GM21515 (cell line): ENCODE measurements at regions not wholly inside any gene's neighbourhood (a gene's known extent, or its start where the extent isn't known, plus 50 kb on each side); places are given as distances from the start of the nearest gene placed in this dataset.
"Not testable (repeated sequence)": the region's sequence is repeated elsewhere in the genome, so short reads cannot be mapped to it uniquely, and the experiment has no call there.

ENCODE experiments used
- ATAC-seq: cut with Tn5 transposase; IDR thresholded peaks from one replicate; pipeline ENCODE4 v1.9.1; 2021; ENCODE audit not compliant: unreplicated experiment

DNA sequence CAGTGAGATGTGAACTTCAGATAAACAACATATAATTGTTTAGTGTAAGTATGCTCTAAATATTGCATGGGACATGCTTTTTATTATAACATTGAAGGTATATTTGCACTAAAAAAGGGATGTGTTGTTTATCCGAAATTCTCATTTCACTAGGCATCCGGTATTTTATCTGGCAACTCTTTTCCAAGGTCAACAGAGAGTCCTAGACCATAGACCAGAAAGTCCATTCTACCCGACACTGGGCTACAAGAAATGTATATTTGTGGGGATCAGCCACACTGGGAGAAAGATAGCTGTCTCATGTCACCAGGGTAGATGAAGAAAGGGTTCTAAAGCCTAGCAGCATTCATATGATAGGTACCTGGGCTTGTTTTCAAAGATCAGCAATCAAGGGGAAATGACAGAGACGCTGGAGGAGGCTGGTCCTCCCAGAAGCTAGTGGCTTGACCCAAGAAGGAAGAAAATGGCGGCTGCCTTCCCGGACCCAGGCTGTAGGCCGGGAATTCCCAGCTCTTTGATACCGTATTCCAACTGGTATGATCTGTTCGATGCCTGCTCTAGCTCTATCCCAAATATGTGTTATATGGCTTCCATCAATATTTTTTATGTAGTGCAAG lies 161.1 kb upstream of the IRF2BP2 start:
- no peak for ATAC-seq

DNA sequence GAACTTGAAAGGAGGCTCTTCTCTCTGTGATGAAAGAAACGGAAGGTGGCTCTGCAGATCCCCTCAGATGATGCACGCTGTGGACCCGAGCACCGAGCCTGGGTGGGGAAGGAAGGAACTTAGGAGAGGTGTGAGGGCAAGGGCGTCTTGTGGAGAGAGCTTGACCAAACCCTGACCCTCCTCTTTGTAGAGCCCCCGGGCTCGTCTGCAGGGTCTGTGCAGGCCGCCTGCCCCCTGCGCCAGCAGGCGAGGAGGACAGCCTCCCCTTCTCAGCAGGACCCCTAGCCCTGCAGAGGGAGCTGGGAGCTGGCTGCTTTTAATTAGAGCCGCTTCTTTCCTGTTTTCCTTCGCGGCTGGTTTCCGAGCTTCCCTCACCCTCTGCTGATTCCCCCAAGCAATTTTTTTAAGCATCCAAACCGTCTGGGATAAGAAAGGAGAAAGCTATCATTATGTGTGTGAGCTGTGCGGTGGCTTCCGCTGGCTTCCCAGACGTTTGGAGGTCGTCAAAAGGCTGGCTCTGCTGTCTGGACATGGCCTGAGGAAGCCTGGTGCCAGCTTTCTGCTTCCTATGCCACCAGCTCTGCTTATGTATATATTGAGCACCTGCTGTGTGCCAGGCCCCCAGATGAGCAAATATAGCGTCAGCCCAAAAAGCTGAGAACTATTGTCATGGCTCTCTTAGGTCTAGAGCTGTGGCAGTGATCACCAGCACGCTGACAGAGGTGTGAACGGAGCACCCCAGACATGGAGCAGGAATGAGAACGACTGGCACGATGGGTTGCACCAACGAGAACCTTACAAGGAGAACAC lies 160.2 kb upstream of the IRF2BP2 start:
- no peak for ATAC-seq

- no peak for ATAC-seq
These were observed 159.5 kb upstream of the IRF2BP2 start for GRCh38 chr1:234769284-234769985.

- ATAC-seq, result no peak
These were observed 158.7 kb upstream of the IRF2BP2 start for GRCh38 chr1:234768569-234769283.

- ATAC-seq, result no peak
These were observed 158.2 kb upstream of the IRF2BP2 start for GRCh38 chr1:234768171-234768568.

DNA sequence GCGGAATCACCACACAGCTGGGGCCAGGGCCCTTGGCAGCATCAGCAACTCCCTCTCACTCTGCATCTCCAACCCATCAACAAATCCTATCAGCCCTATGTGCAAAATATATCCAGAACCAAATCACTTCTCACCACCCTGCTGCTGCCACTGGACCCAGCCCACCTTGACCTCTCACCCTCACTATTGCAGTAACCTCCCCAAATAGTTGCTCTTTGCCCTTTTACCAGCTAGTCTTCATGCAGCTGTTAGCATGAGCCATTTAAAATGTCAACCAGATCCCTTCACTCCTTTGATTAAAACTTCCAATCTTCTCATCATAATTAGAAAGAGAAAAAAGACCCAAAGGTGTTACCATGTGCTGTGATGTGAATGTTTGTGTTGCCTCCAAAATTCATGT lies 155.7 kb upstream of the IRF2BP2 start:
- no peak for ATAC-seq

GRCh38 chr1:234765181-234765580 lies 155.2 kb upstream of the IRF2BP2 start:
- no peak for ATAC-seq

DNA sequence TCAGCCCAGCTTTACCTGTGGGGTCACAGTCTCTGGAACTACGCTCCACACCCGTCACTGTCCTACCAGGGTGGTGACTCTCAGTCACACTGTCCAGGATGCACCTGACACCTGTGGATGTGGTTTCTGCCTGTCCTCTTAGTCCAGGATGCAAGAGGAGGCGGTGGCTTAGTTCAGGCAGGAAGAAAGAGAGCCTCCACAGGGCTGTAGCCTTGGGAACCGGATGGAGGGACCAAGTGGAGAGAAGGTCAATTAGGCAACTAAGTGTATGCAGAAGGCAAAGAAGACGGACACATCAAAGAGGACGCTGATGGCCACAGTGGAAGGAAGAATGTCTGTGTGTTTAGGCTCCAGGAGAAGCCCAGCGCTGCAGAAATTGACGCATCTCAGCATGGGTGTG lies 153.9 kb upstream of the IRF2BP2 start:
- ATAC-seq, result no peak

DNA sequence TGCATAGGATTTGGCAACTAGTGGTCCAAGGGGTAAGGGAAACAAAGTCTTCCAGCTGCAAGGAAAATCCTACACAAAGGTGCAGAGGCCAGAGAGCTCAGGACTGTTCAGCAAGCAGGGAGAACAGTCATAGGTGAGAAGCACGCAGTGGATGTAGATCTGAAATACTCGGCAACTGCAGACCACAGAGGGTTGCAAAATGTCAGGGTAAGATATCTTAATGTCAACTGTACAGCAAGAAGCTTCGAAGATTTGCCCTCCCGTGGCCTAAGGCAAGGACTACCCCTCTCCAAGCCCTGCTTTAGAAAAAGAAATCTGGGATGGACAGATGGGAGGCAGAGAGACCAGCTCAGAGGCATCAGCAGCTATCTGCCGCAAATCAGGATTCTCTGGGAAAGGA lies 153.4 kb upstream of the IRF2BP2 start:
- no peak for ATAC-seq

DNA sequence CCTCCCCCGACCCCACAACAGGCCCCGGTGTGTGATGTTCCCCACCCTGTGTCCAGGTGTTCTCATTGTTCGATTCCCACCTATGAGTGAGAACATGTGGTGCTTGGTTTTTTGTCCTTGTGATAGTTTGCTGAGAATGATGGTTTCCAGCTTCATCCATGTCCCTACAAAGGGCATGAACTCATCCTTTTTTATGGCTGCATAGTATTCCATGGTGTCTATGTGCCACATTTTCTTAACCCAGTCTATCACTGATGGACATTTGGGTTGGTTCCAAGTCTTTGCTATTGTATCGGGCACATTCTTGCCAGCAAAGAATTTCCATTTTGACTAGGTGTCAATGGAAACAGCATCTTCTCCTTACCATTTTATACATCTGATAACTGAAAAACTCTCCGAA lies 152.1 kb upstream of the IRF2BP2 start:
- ATAC-seq, result not testable (repeated sequence)

- ATAC-seq, result no peak
These were observed 150.3 kb upstream of the IRF2BP2 start for GRCh38 chr1:234760303-234760723.

- no peak for ATAC-seq
These were observed 149.9 kb upstream of the IRF2BP2 start for GRCh38 chr1:234759888-234760287.

- no peak for ATAC-seq
These were observed 148.9 kb upstream of the IRF2BP2 start for GRCh38 chr1:234758851-234759250.

- no peak for ATAC-seq
These were observed 146.9 kb upstream of the IRF2BP2 start for GRCh38 chr1:234756857-234757256.

DNA sequence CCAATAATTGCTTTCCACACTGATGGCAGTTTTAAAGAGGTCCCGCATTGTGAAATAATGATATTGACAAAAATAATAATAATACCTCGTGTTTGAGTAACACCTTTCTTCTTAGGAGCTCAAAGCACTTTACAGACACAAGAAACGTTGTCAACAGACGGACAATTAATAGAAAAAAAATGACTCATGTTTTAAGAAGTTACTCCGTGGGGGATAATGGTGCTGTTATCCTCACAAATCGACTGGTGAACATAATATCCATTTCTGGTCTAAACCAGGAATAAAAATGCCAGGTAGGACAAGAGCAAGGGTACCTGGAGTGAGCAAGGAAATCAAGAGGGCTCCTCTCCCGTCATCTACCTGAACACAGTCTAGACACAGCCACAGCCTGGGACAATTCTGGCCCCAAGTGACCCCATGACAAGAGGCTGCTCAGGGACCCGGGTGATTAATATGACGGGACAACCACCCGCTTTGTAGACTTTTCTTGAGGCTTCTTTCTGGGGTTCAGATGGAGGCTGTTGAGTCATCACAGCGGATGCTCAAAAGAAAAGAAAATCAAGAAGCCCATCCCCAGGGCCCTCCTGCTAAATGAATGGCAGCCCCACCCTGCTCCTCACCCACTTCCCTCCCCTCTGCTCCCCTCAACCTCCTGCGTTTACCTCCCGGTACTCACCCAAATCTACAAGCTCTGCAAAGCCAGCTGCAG lies 146.2 kb upstream of the IRF2BP2 start:
- ATAC-seq, result no peak

GRCh38 chr1:234755449-234755863 lies 145.5 kb upstream of the IRF2BP2 start:
- no peak for ATAC-seq

- ATAC-seq, result no peak
These were observed 144.0 kb upstream of the IRF2BP2 start for GRCh38 chr1:234753979-234754378.

DNA sequence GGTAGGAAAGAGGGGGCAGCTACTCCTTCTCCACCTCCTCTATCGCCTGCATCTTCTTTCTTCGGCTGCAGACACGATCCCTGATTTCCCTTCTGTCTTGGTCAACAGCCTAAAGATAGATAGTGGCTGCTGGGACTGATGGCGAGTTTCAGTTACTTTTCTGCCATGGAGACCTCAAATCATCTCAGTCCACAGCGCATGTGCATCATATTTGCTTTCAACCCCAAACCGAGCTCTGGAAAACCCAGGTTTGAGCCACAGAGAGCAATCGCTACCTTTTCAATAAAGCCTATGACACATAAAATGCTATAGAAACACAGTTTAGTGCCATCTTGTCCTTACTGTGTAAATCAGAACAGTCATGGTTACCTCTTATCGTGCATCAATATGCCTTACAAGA lies 142.9 kb upstream of the IRF2BP2 start:
- ATAC-seq, result no peak

- no peak for ATAC-seq
These were observed 141.7 kb upstream of the IRF2BP2 start for GRCh38 chr1:234751678-234752077.

- ATAC-seq, result no peak
These were observed 141.1 kb upstream of the IRF2BP2 start for GRCh38 chr1:234750922-234751627.
